Naive thymus-derived CD4-positive, alpha-beta T cell (primary cell): ENCODE measurements at regions not wholly inside any gene's neighbourhood (a gene's known extent, or its start where the extent isn't known, plus 50 kb on each side); places are given as distances from the start of the nearest gene placed in this dataset.
"Not testable (repeated sequence)": the region's sequence is repeated elsewhere in the genome, so short reads cannot be mapped to it uniquely, and the experiment has no call there.

Experiments
- ATAC-seq: fragments of 150-1000 bp; cut with Tn5 transposase; 2 replicates; pipeline ENCODE4 v1.10.0; 2021; ENCODE audit warnings: mild to moderate bottlenecking, moderate library complexity
- CTCF ChIA-PET: fragments of 350-600 bp; sonication (Branson Sonifier 250); formaldehyde crosslinking; loops from one replicate; lab custom pipeline; 2021; ENCODE audit warnings: antibody characterized with exemption; lab: Charles Lee
- POLR2A ChIA-PET: fragments of 350-600 bp; sonication (Branson Sonifier 250); formaldehyde crosslinking; loops from one replicate; lab custom pipeline; 2021; ENCODE audit warnings: antibody characterized with exemption, inconsistent platforms; lab: Charles Lee
- DNase-seq, 9 donors: peaks; one replicate each; pipeline versions ENCODE4 v3.0.0 to v3.0.0-alpha.2; 2020 to 2022; ENCODE audit warnings: mixed read lengths in 1 of 9
- H3K27ac ChIP-seq: one replicate; pipeline ENCODE4 v1.7.0; 2013; ENCODE audit warnings: mild to moderate bottlenecking, low read depth, low read length, moderate library complexity
- H3K27me3 ChIP-seq, 2 donors: one replicate each; pipeline ENCODE4 v1.7.0; 2013; ENCODE audit warnings: low read length in 2 of 2, mild to moderate bottlenecking in 2 of 2, moderate library complexity in 2 of 2; ENCODE audit not compliant: control insufficient read depth in 2 of 2, insufficient read depth in 2 of 2
- H3K36me3 ChIP-seq, 3 experiments: 1 replicate in 2 of 3; 2 replicates in 1 of 3; pipeline ENCODE4 v1.7.0; 2013; ENCODE audit warnings: low read length in 3 of 3, mild to moderate bottlenecking in 3 of 3, moderate library complexity in 1 of 3; ENCODE audit not compliant: insufficient read depth in 3 of 3, control insufficient read depth in 2 of 3
- H3K4me1 ChIP-seq, 2 donors: one replicate each; pipeline ENCODE4 v1.7.0; 2013; ENCODE audit warnings: low read length in 2 of 2, mild to moderate bottlenecking in 2 of 2, moderate library complexity in 1 of 2; ENCODE audit not compliant: control insufficient read depth in 2 of 2, insufficient read depth in 2 of 2
- H3K4me3 ChIP-seq: 2 replicates; pipeline ENCODE4 v1.7.0; 2013; ENCODE audit warnings: mild to moderate bottlenecking, low read length
- H3K9me3 ChIP-seq, 3 experiments: 1 replicate in 2 of 3; 2 replicates in 1 of 3; pipeline ENCODE4 v1.7.0; 2013; ENCODE audit warnings: low read length in 3 of 3; ENCODE audit not compliant: control insufficient read depth in 2 of 3
- H3K27ac Mint-ChIP-seq, 9 donors: one replicate each; pipeline ENCODE4 v1.8.0; 2020 to 2022; ENCODE audit warnings: mixed read lengths in 9 of 9, mild to moderate bottlenecking in 8 of 9, moderate library complexity in 5 of 9, inconsistent platforms in 2 of 9
- H3K27me3 Mint-ChIP-seq, 5 donors: one replicate each; pipeline ENCODE4 v1.8.0; 2021 to 2022; ENCODE audit warnings: mixed read lengths in 5 of 5, mild to moderate bottlenecking in 1 of 5
- H3K36me3 Mint-ChIP-seq, 5 donors: one replicate each; pipeline ENCODE4 v1.8.0; 2020 to 2022; ENCODE audit warnings: mixed read lengths in 5 of 5, mild to moderate bottlenecking in 3 of 5, inconsistent platforms in 1 of 5
- H3K4me1 Mint-ChIP-seq, 7 donors: one replicate each; pipeline ENCODE4 v1.8.0; 2020 to 2022; ENCODE audit warnings: mixed read lengths in 7 of 7, mild to moderate bottlenecking in 3 of 7, inconsistent platforms in 1 of 7
- H3K4me3 Mint-ChIP-seq, 10 donors: one replicate each; pipeline ENCODE4 v1.8.0; 2020 to 2022; ENCODE audit warnings: mild to moderate bottlenecking in 10 of 10, mixed read lengths in 10 of 10, moderate library complexity in 6 of 10, inconsistent platforms in 2 of 10
- H3K9me3 Mint-ChIP-seq, 11 donors: one replicate each; pipeline ENCODE4 v1.8.0; 2020 to 2022; ENCODE audit warnings: mixed read lengths in 11 of 11, mild to moderate bottlenecking in 4 of 11, inconsistent platforms in 1 of 11, moderate library complexity in 1 of 11
- intact Hi-C, 2 donors: fragments of 100-400 bp; cut with micrococcal nuclease; formaldehyde crosslinking; loops; one replicate each; pipeline ENCODE4 v1.15.1; 2023

DNA sequence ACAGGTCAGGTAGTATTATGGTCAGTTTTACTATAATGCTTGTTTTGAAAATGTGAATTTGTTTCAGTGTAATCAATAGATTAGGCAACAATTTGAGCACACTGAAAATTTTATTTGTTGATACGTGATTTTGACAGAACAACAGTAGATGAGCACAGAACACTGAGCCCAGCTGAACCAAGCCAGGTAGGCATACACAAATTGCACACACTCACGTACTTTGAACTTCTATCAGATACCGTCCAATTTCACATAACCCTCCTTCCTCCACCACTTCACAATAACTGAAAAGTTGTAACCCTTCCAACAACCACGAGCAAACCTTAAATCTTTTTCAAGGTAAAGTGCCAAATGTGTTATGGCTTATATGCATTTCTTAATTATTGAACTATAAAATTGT, 229.5 kb upstream of the TMEFF2 start:
- no peaks in the 10 kb centered on the region for H3K36me3 Mint-ChIP-seq
- intact Hi-C loops, result no loop called here
- no peak for DNase-seq
- no peak for ATAC-seq
- no peaks in the 10 kb centered on the region for H3K4me1 Mint-ChIP-seq
- Histone ChIP-seq H3K36me3 (no peaks in the 10 kb centered on the region), H3K9me3 (no peaks in the 10 kb centered on the region), H3K27me3 (no peaks in the 10 kb centered on the region), H3K4me3 (no peak overlapping the region), H3K4me1 (no peaks in the 10 kb centered on the region), H3K27ac (no peak overlapping the region)
- peaks cover 0 to 4% (median 0%) of the 10 kb centered on the region in 11 donors for H3K9me3 Mint-ChIP-seq
- ChIA-PET POLR2A (no interaction called here), CTCF (no interaction called here)
- no peak overlapping the region for H3K27ac Mint-ChIP-seq
- H3K4me3 Mint-ChIP-seq, result no peak overlapping the region
- no peaks in the 10 kb centered on the region for H3K27me3 Mint-ChIP-seq

- Histone ChIP-seq H3K27me3 (no peaks in the 10 kb centered on the region), H3K27ac (no peak overlapping the region), H3K36me3 (no peaks in the 10 kb centered on the region), H3K4me1 (no peaks in the 10 kb centered on the region), H3K4me3 (no peak overlapping the region), H3K9me3 (no peaks in the 10 kb centered on the region)
- Mint-ChIP-seq H3K27me3 (no peaks in the 10 kb centered on the region), H3K4me1 (no peaks in the 10 kb centered on the region), H3K27ac (no peak overlapping the region), H3K36me3 (no peaks in the 10 kb centered on the region), H3K4me3 (no peak overlapping the region), H3K9me3 (peaks cover 0 to 4% (median 0%) of the 10 kb centered on the region in 11 donors)
- CTCF ChIA-PET, result interaction anchor here (0.6 kb wide), 1 partner anchor 849 kb away, joined by 4 read pairs; no protein-coding TSS in a partner anchor
- no peak for ATAC-seq
- POLR2A ChIA-PET, result no interaction called here
- DNase-seq, result no peak
- intact Hi-C loops, result no loop called here
Observed at GRCh38 chr2:192419786-192420185, 225.1 kb upstream of the TMEFF2 start.

GRCh38 chr2:192416060-192416459, 221.3 kb upstream of the TMEFF2 start:
- POLR2A ChIA-PET, result no interaction called here
- H3K36me3 Mint-ChIP-seq, result no peaks in the 10 kb centered on the region
- intact Hi-C loops, result no loop called here

GRCh38 chr2:192414794-192415193, 220.1 kb upstream of the TMEFF2 start:
- Mint-ChIP-seq H3K36me3 (no peaks in the 10 kb centered on the region), H3K27ac (no peak overlapping the region), H3K9me3 (no peaks in the 10 kb centered on the region), H3K4me3 (no peak overlapping the region), H3K4me1 (no peaks in the 10 kb centered on the region), H3K27me3 (no peaks in the 10 kb centered on the region)
- H3K4me1 ChIP-seq, result no peaks in the 10 kb centered on the region
- no peak for DNase-seq
- H3K4me3 ChIP-seq, result no peak overlapping the region
- peaks cover 0 to 5% (median 0%) of the 10 kb centered on the region in 3 experiments for H3K9me3 ChIP-seq
- no peak for ATAC-seq
- CTCF ChIA-PET, result no interaction called here
- intact Hi-C loops, result no loop called here
- H3K36me3 ChIP-seq, result no peaks in the 10 kb centered on the region
- POLR2A ChIA-PET, result no interaction called here
- H3K27me3 ChIP-seq, result no peaks in the 10 kb centered on the region
- no peak overlapping the region for H3K27ac ChIP-seq

More at GRCh38 chr2:192416060-192416459, 221.3 kb upstream of the TMEFF2 start:
- Histone ChIP-seq H3K4me3 (no peak overlapping the region), H3K36me3 (no peaks in the 10 kb centered on the region), H3K27me3 (no peaks in the 10 kb centered on the region), H3K27ac (no peak overlapping the region), H3K4me1 (no peaks in the 10 kb centered on the region), H3K9me3 (peaks cover 0 to 5% (median 0%) of the 10 kb centered on the region in 3 experiments)
- Mint-ChIP-seq H3K4me3 (no peak overlapping the region), H3K27me3 (no peaks in the 10 kb centered on the region), H3K9me3 (peaks cover 0 to 4% (median 0%) of the 10 kb centered on the region in 11 donors), H3K27ac (no peak overlapping the region), H3K4me1 (no peaks in the 10 kb centered on the region)
- CTCF ChIA-PET, result no interaction called here
- DNase-seq (no peak), ATAC-seq (no peak)

DNA sequence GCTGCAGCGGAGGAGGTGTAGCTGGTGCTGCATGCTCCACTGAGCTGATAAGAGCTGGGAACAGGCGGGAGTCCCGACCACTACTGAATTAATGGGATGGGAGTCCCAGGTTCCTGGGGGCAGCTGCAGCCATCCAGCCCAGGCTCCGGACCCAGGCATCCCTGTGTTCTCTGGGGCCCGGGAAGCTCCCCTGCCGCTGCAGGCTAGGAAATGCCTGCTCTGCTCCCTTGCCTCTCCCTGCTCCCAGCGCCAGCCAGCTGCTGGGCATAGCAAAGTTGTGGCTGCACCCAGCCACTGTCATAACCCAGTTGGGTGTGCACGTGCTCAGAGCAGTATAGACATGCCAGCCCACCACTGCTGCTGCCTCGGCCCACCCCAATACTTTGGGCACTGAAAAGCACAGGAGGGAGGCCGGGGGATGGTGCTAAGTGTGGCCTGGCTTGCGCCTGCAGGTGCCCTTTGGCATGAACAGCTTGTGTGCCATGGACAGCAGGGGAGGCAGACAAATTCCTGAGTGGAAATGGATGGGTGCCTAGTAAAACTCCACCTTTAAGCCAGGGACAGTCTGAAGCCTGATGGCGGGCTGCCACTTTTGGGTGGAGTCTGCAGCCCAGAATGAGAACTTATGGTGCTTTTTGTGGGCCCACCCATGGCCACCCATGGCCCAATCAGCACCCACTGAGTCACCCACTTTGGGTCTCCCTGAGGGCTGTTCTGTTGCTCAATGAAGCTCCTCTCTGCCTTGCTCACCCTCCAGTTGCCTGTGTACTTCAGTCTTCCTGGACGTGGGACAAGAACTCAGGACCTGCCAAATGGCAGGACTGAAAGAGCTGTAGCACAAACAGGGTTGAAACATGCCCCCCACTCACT, 219.3 kb upstream of the TMEFF2 start:
- Mint-ChIP-seq H3K27ac (no peak overlapping the region), H3K36me3 (no peaks in the 10 kb centered on the region), H3K9me3 (no peaks in the 10 kb centered on the region), H3K4me1 (no peaks in the 10 kb centered on the region), H3K27me3 (no peaks in the 10 kb centered on the region), H3K4me3 (no peak overlapping the region)
- Histone ChIP-seq H3K4me3 (no peak overlapping the region), H3K9me3 (peaks cover 0 to 5% (median 0%) of the 10 kb centered on the region in 3 experiments), H3K36me3 (no peaks in the 10 kb centered on the region), H3K27me3 (no peaks in the 10 kb centered on the region), H3K4me1 (no peaks in the 10 kb centered on the region), H3K27ac (no peak overlapping the region)
- ATAC-seq (peak; percentile 22), DNase-seq (no peak)
- intact Hi-C loops, result no loop called here
- CTCF ChIA-PET, result no interaction called here
- POLR2A ChIA-PET, result no interaction called here

DNA sequence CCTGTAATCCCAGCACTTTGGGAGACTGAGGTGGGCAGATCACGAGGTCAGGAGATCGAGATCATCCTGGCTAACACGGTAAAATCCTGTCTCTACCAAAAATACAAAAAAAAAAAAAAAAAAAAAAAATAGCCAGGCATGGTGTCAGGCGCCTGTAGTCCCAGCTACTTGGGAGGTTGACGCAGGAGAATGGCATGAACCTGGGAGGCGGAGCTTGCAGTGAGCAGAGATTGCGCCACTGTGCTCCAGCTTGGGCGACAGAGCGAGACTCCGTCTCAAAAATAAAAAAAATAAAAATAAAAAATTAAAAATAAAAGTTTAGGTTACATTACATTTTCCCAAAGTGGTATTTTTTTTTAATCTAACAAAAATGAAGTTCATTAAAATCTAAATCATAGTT, 218.1 kb upstream of the TMEFF2 start:
- H3K27me3 ChIP-seq, H3K4me1 ChIP-seq, H3K9me3 Mint-ChIP-seq, H3K27ac Mint-ChIP-seq, H3K36me3 Mint-ChIP-seq, H3K27me3 Mint-ChIP-seq, H3K27ac ChIP-seq, CTCF ChIA-PET, H3K9me3 ChIP-seq, intact Hi-C loops, POLR2A ChIA-PET, DNase-seq, H3K36me3 ChIP-seq, H3K4me1 Mint-ChIP-seq, H3K4me3 ChIP-seq, ATAC-seq, H3K4me3 Mint-ChIP-seq: not testable (repeated sequence)

DNA sequence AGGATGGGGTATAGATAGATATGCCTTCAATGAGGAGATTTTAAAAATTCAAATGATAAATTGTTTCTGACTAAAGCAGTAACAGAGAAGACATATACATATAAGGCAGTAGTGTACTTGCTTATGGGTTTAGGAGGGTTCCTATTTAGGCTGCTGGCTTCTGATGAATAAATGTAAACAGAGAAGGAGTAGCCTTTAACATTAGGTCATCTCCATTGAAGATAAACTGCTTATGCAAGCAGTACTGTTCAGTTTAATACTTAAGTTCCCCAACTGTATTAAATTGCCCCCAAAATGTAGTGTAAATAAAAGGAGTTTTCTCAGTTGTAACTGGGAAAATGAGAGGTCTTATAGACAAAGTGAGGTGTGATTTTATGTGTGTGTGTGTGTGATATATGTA, 217.7 kb upstream of the TMEFF2 start:
- peaks cover 0 to 5% (median 0%) of the 10 kb centered on the region in 3 experiments for H3K9me3 ChIP-seq
- no peaks in the 10 kb centered on the region for H3K4me1 ChIP-seq
- no peaks in the 10 kb centered on the region for H3K36me3 Mint-ChIP-seq

More for the DNA sequence above, 217.7 kb upstream of the TMEFF2 start:
- CTCF ChIA-PET, result no interaction called here
- Mint-ChIP-seq H3K4me1 (no peaks in the 10 kb centered on the region), H3K9me3 (no peaks in the 10 kb centered on the region), H3K27me3 (no peaks in the 10 kb centered on the region), H3K27ac (no peak overlapping the region), H3K4me3 (no peak overlapping the region)
- Histone ChIP-seq H3K27ac (no peak overlapping the region), H3K4me3 (no peak overlapping the region), H3K27me3 (no peaks in the 10 kb centered on the region), H3K36me3 (no peaks in the 10 kb centered on the region)
- ATAC-seq, result no peak
- POLR2A ChIA-PET, result no interaction called here
- no peak for DNase-seq
- intact Hi-C loops, result no loop called here
